OCI-LY3 (cell line): ENCODE measurements at regions not wholly inside any gene's neighbourhood (a gene's known extent, or its start where the extent isn't known, plus 50 kb on each side); places are given as distances from the start of the nearest gene placed in this dataset.

Source experiments
- H2AFZ ChIP-seq: fragments of 200-600, 300-600 bp; shearing (Covaris generic); 2 replicates; pipeline ENCODE4 v1.6.0; 2014; ENCODE audit warnings: antibody characterized with exemption, low read depth, low read length
- H3K27ac ChIP-seq: fragments of 200-600, 300-600 bp; sonication (generic); 2 replicates; pipeline ENCODE4 v1.5.1; 2014; ENCODE audit warnings: mild to moderate bottlenecking, low read length, moderate library complexity, mixed read lengths
- H3K27me3 ChIP-seq: fragments of 200-600, 300-600 bp; sonication (generic); 2 replicates; pipeline ENCODE4 v1.6.1; 2014; ENCODE audit warnings: low read depth, low read length, mixed read lengths
- H3K36me3 ChIP-seq: fragments of 200-600, 300-600 bp; sonication (generic); replicated peaks from 2 replicates; pipeline ENCODE3; 2014; ENCODE audit warnings: low read depth, low read length, mixed read lengths
- H3K4me1 ChIP-seq: fragments of 300-600, 200-600 bp; sonication (generic); 2 replicates; pipeline ENCODE4 v1.6.1; 2014; ENCODE audit warnings: low read length, mixed read lengths
- H3K4me2 ChIP-seq: fragments of 200-600, 300-600 bp; sonication (generic); 2 replicates; pipeline ENCODE4 v1.6.1; 2014; ENCODE audit warnings: low read length, mixed read lengths
- H3K4me3 ChIP-seq: fragments of 300-600, 200-600 bp; sonication (generic); 2 replicates; pipeline ENCODE4 v1.5.1; 2014; ENCODE audit warnings: antibody characterized with exemption, mild to moderate bottlenecking, low read length, moderate library complexity
- H3K79me2 ChIP-seq: fragments of 300-600, 200-600 bp; shearing (Covaris generic); 2 replicates; pipeline ENCODE4 v1.6.1; 2014; ENCODE audit warnings: mild to moderate bottlenecking, low read length, mixed read lengths
- H3K9ac ChIP-seq: fragments of 300-600, 200-600 bp; shearing (Covaris generic); 2 replicates; pipeline ENCODE4 v1.6.0; 2014; ENCODE audit warnings: mild to moderate bottlenecking, low read length, moderate library complexity
- H3K9me3 ChIP-seq: fragments of 200-600, 300-600 bp; shearing (Covaris generic); 2 replicates; pipeline ENCODE4 v1.6.1; 2014; ENCODE audit warnings: low read length, mixed read lengths; ENCODE audit not compliant: insufficient read depth
- H4K20me1 ChIP-seq: fragments of 200-600, 300-600 bp; sonication (generic); 2 replicates; pipeline ENCODE4 v1.6.1; 2016; ENCODE audit warnings: low read length, mixed read lengths; ENCODE audit not compliant: insufficient read depth
- EZH2phosphoT487 ChIP-seq: fragments of 200-600 bp; shearing (Covaris generic); IDR thresholded peaks from 2 replicates; pipeline ENCODE4 v1.6.1; 2018; ENCODE audit warnings: antibody characterized with exemption, mixed run types, low read depth
- TF ChIP-seq, protein P1 (sequence below): fragments of 200-600, 300-600 bp; sonication (generic); IDR thresholded peaks from 2 replicates; pipeline ENCODE4 v1.5.1; 2014; ENCODE audit warnings: antibody characterized with exemption, low read length, low read depth

DNA sequence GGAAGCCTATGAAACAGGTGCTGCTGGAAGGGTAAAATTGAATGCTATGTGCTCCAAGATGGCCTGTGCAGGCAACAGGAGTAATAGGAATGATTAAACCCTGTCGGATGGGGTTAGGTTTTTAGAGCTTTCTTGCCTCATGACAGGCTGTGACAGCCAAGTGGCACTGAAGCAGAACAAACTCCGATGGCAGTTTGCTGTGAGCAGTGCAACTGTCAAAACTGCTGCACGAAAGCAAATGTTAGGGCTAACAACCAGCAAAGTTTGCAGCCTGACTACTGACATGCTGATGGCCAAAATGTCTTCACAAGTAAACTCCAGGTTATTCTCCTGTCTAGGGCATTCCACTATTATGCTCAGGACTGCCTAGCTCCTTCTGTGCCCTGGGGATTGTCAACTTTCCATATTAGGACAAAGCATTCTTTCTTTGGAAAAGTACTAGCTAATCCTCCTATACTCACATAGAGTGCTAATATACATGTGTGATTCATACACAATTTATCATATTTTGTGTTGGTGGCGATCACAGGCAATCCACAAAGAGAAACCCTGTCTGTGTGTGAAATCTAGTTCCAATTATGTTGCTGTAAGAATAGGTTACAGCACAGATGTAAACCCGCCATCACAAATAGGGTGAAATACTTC lies 486.6 kb upstream of the TENM3 start:
- H3K79me2 ChIP-seq, result no peaks in the 10 kb centered on the region
- no peak overlapping the region for H3K4me2 ChIP-seq
- no peaks in the 10 kb centered on the region for H3K36me3 ChIP-seq
- 0 out of 2 replicates have a peak, but pooled peaks cover 3% of the 10 kb centered on the region for H3K27me3 ChIP-seq
- H2AFZ ChIP-seq, result no peak overlapping the region
- H3K4me3 ChIP-seq, result no peak overlapping the region
- no peaks in the 10 kb centered on the region for H3K4me1 ChIP-seq
- TF ChIP-seq EZH2phosphoT487, result no peak
- H3K9me3 ChIP-seq, result no peaks in the 10 kb centered on the region
- no peak overlapping the region for H3K9ac ChIP-seq
- H4K20me1 ChIP-seq, result no peaks in the 10 kb centered on the region
- H3K27ac ChIP-seq, result no peak overlapping the region

DNA sequence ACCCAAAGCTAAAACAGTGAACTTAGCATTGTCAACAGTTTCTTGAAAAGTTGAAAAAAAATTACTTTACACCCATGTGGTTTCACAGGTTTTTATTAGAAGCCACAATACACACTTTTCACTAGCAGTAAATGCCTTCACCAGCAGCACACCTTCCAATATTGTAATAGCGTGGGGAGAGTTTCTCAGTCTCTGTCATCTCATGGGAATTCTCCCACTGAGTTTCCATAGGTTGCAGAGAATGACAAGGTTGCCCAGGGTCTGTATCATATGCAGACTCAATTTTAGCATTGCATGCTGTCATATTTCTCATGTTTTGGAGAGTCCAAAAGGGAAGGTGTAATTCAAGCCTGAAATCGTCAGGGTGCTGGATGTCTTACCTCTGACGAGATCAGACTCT lies 486.1 kb upstream of the TENM3 start:
- H3K27me3 ChIP-seq, result 0 out of 2 replicates have a peak, but pooled peaks cover 3% of the 10 kb centered on the region
- no peak overlapping the region for H3K27ac ChIP-seq
- no peaks in the 10 kb centered on the region for H3K79me2 ChIP-seq
- H3K4me1 ChIP-seq, result no peaks in the 10 kb centered on the region
- no peaks in the 10 kb centered on the region for H3K9me3 ChIP-seq
- H2AFZ ChIP-seq, result no peak overlapping the region; the same call in 1 of the 2 replicates
- H3K9ac ChIP-seq, result no peak overlapping the region
- H4K20me1 ChIP-seq, result no peaks in the 10 kb centered on the region
- H3K4me2 ChIP-seq, result no peak overlapping the region
- no peak overlapping the region for H3K4me3 ChIP-seq
- no peak for TF ChIP-seq EZH2phosphoT487
- TF ChIP-seq, protein P1, sequence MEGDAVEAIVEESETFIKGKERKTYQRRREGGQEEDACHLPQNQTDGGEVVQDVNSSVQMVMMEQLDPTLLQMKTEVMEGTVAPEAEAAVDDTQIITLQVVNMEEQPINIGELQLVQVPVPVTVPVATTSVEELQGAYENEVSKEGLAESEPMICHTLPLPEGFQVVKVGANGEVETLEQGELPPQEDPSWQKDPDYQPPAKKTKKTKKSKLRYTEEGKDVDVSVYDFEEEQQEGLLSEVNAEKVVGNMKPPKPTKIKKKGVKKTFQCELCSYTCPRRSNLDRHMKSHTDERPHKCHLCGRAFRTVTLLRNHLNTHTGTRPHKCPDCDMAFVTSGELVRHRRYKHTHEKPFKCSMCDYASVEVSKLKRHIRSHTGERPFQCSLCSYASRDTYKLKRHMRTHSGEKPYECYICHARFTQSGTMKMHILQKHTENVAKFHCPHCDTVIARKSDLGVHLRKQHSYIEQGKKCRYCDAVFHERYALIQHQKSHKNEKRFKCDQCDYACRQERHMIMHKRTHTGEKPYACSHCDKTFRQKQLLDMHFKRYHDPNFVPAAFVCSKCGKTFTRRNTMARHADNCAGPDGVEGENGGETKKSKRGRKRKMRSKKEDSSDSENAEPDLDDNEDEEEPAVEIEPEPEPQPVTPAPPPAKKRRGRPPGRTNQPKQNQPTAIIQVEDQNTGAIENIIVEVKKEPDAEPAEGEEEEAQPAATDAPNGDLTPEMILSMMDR, result no peak
- no peaks in the 10 kb centered on the region for H3K36me3 ChIP-seq

DNA sequence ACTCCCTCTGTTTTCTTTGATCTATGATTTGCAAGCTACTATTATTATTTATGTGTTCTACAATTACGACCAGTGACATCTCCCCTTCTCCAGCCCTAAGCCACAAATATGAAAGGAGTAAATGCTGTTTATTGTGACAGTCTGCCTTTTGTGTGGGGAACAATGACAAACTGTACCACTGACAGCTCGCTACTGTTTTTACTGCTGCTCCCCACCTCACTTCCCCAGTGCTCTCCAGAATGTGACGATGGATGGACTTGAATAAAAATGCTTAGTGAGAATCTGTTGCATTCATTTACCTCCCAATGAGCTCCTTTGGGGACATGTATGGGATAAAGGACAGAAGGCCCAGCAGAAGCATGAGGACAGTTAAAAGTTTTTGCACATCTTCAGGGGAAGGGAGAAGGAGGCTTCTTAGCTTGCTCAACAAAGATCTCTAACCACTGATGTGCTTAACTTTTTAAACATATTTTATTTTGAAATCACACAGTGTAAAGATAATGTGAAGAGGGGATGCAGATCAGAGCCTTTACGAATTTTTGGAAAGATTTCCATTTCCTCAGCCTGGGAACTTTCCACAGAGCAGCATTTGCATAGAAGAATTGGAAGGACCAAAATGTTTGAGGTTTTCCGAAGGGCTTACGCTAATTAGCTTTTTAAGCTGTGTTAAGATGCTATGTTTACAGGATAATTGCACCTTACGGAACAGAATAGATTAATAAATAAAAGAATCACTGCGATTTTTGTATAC lies 485.1 kb upstream of the TENM3 start:
- Histone ChIP-seq H3K79me2 (no peaks in the 10 kb centered on the region), H3K4me3 (no peak overlapping the region), H3K4me2 (no peak overlapping the region), H3K4me1 (no peaks in the 10 kb centered on the region), H3K9me3 (no peaks in the 10 kb centered on the region), H3K9ac (no peak overlapping the region), H3K27ac (no peak overlapping the region), H3K27me3 (0 out of 2 replicates have a peak, but pooled peaks cover 3% of the 10 kb centered on the region), H3K36me3 (no peaks in the 10 kb centered on the region), H4K20me1 (no peaks in the 10 kb centered on the region), H2AFZ (no peak overlapping the region)
- no peak for TF ChIP-seq EZH2phosphoT487
- TF ChIP-seq, protein P1, result no peak

DNA sequence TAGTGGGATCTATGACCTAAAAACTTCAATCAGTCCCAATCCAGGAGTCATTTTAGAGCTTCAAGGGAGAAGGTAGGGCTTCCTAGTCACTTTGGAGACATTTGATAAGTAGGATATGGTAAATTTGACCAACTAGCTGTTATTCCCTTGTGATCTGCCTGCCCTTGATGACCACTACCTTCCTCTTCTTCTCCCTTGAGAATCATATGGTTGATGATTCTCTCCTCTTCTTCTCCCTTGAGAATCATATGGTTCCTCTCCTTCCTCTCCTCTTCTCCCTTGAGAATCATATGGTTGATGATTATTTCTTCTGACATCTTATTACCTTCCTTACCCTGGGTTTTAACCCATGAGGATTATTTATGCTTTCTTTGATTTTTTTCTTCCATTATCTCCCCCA lies 482.6 kb upstream of the TENM3 start:
- Histone ChIP-seq H4K20me1 (no peaks in the 10 kb centered on the region), H3K9ac (no peak overlapping the region), H3K4me3 (no peak overlapping the region), H3K4me1 (no peaks in the 10 kb centered on the region), H3K9me3 (no peaks in the 10 kb centered on the region), H3K36me3 (no peaks in the 10 kb centered on the region), H2AFZ (no peak overlapping the region), H3K4me2 (no peak overlapping the region), H3K27ac (no peak overlapping the region), H3K27me3 (0 out of 2 replicates have a peak, but pooled peaks cover 3% of the 10 kb centered on the region), H3K79me2 (no peaks in the 10 kb centered on the region)
- TF ChIP-seq, protein P1, result no peak
